ENCODE measurements at regions not wholly inside any gene's neighbourhood (a gene's known extent, or its start where the extent isn't known, plus 50 kb on each side); places are given as distances from the start of the nearest gene placed in this dataset.
"Not testable (repeated sequence)": the region's sequence is repeated elsewhere in the genome, so short reads cannot be mapped to it uniquely, and the experiment has no call there.

- Histone ChIP-seq H3K9ac (ENCODE audit: low read length) (no peak overlapping the region), H3K9me3 (ENCODE audit: low read length) (no peaks in the 10 kb centered on the region), H3K4me1 (ENCODE audit: insufficient read depth, low read length) (no peaks in the 10 kb centered on the region), H3K27ac (ENCODE audit: low read depth, low read length) (no peak overlapping the region), H3K27me3 (ENCODE audit: control insufficient read depth in 1 of 2, insufficient read depth in 2 of 2, low read length in 2 of 2) (peaks cover 0 to 4% of the 10 kb centered on the region in 2 donors), H3K4me3 (ENCODE audit: low read depth in 1 of 2, low read length in 2 of 2) (no peak overlapping the region), H3K36me3 (ENCODE audit: insufficient read depth, low read length) (no peaks in the 10 kb centered on the region)
These were observed 94.3 kb downstream of the ISX start for GRCh38 chr22:35160268-35160667.

DNA sequence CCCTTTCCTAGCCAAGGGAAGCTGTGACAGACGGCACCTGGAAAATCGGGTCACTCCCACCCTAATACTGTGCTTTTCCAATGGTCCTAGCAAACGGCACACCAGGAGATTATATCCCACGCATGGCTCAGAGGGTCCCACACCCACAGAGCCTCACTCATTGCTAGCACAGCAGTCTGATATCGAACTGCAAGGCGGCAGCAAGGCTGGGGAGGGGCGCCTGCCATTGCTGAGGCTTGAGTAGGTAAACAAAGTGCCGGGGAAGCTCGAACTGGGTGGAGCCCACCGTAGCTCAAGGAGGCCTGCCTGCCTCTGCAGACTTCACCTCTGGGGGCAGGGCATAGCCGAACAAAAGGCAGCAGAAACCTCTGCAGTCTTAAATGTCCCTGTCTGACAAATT lies 91.4 kb upstream of the HMGXB4 start:
- not testable (repeated sequence) for H3K36me3 ChIP-seq (ENCODE audit: insufficient read depth, low read length); H3K4me1 ChIP-seq (ENCODE audit: insufficient read depth, low read length)

GRCh38 chr22:35170716-35171697 lies 86.3 kb upstream of the HMGXB4 start:
- no peaks in the 10 kb centered on the region for H3K36me3 ChIP-seq (ENCODE audit: insufficient read depth, low read length)
- H3K4me1 ChIP-seq (ENCODE audit: insufficient read depth, low read length): no peaks in the 10 kb centered on the region
- H3K9me3 ChIP-seq (ENCODE audit: low read length): no peaks in the 10 kb centered on the region
- no peak overlapping the region for H3K4me3 ChIP-seq (ENCODE audit: low read depth in 1 of 2, low read length in 2 of 2)
- no peak overlapping the region for H3K9ac ChIP-seq (ENCODE audit: low read length)
- no peak overlapping the region for H3K27ac ChIP-seq (ENCODE audit: low read depth, low read length)
- H3K27me3 ChIP-seq (ENCODE audit: control insufficient read depth in 1 of 2, insufficient read depth in 2 of 2, low read length in 2 of 2): peaks cover 0 to 6% of the 10 kb centered on the region in 2 donors

More for the DNA sequence above, 91.4 kb upstream of the HMGXB4 start:
- not testable (repeated sequence) for H3K27ac ChIP-seq (ENCODE audit: low read depth, low read length); H3K27me3 ChIP-seq (ENCODE audit: control insufficient read depth in 1 of 2, insufficient read depth in 2 of 2, low read length in 2 of 2); H3K9me3 ChIP-seq (ENCODE audit: low read length); H3K9ac ChIP-seq (ENCODE audit: low read length); H3K4me3 ChIP-seq (ENCODE audit: low read depth in 1 of 2, low read length in 2 of 2)

- Histone ChIP-seq H3K27ac (ENCODE audit: low read depth, low read length) (no peak overlapping the region), H3K9me3 (ENCODE audit: low read length) (no peaks in the 10 kb centered on the region), H3K4me1 (ENCODE audit: insufficient read depth, low read length) (no peaks in the 10 kb centered on the region), H3K9ac (ENCODE audit: low read length) (no peak overlapping the region), H3K27me3 (ENCODE audit: control insufficient read depth in 1 of 2, insufficient read depth in 2 of 2, low read length in 2 of 2) (peaks cover 0 to 6% of the 10 kb centered on the region in 2 donors), H3K36me3 (ENCODE audit: insufficient read depth, low read length) (no peaks in the 10 kb centered on the region), H3K4me3 (ENCODE audit: low read depth in 1 of 2, low read length in 2 of 2) (no peak overlapping the region)
These were observed 84.9 kb upstream of the HMGXB4 start for GRCh38 chr22:35172442-35172841.

- Histone ChIP-seq H3K9me3 (ENCODE audit: low read length) (no peaks in the 10 kb centered on the region), H3K9ac (ENCODE audit: low read length) (no peak overlapping the region), H3K27me3 (ENCODE audit: control insufficient read depth in 1 of 2, insufficient read depth in 2 of 2, low read length in 2 of 2) (peaks cover 0 to 6% of the 10 kb centered on the region in 2 donors), H3K27ac (ENCODE audit: low read depth, low read length) (no peak overlapping the region), H3K36me3 (ENCODE audit: insufficient read depth, low read length) (no peaks in the 10 kb centered on the region), H3K4me3 (ENCODE audit: low read depth in 1 of 2, low read length in 2 of 2) (no peak overlapping the region), H3K4me1 (ENCODE audit: insufficient read depth, low read length) (no peaks in the 10 kb centered on the region)
These were observed 83.6 kb upstream of the HMGXB4 start for GRCh38 chr22:35173655-35174054.

DNA sequence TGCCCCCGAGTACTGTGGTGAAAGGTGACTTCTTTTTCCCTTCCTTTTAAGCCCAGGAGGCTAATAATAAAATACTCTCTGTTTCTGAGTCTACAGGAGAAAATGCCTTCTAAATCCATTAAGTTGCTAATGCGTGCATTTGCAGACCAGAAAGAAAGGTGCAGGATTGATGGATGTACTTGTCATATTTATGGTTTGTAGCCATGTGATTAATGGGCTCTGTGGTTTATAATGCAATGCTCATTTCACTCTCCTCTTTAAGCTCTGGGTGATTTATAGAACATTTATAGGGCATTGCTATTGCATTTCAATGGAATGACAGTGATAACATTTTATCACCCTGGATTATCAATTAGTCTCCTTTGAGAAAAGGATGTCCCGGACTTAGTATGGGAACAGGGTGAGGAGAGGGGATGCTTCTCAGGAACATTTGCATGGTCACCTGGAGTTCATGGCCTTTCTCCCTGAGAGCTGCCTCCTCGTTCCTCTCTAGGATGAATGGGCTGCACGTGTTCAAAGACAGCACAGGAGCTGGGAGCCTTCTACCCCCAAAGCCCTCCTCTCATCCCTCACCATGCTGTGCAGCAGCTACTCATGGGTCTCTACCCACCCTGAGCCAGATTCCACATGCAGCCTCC lies 82.8 kb upstream of the HMGXB4 start:
- no peaks in the 10 kb centered on the region for H3K36me3 ChIP-seq (ENCODE audit: insufficient read depth, low read length)
- H3K4me1 ChIP-seq (ENCODE audit: insufficient read depth, low read length): no peaks in the 10 kb centered on the region
- no peak overlapping the region for H3K9ac ChIP-seq (ENCODE audit: low read length)
- no peak overlapping the region for H3K4me3 ChIP-seq (ENCODE audit: low read depth in 1 of 2, low read length in 2 of 2)
- peaks cover 0 to 6% of the 10 kb centered on the region in 2 donors for H3K27me3 ChIP-seq (ENCODE audit: control insufficient read depth in 1 of 2, insufficient read depth in 2 of 2, low read length in 2 of 2)
- H3K27ac ChIP-seq (ENCODE audit: low read depth, low read length): no peak overlapping the region
- H3K9me3 ChIP-seq (ENCODE audit: low read length): no peaks in the 10 kb centered on the region

DNA sequence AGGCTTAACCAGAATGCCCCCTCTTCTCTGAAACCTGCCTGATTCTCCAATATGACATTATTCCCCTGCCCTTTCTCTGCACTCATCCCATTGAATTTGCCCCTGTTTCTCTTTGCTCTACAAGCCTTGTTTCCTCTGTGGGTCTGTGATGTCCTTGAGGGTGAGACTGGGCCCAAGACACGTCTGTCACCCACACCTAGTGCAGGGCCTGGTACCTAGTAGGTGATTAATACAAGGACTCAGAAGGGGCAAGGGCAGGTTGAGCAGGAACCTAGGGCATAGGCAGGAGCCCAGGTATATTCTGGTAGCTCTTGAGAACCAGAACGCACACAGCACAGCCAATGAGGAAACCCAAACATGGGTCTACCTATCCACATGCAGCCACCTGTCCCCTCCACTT lies 81.9 kb upstream of the HMGXB4 start:
- Histone ChIP-seq H3K27ac (ENCODE audit: low read depth, low read length) (no peak overlapping the region), H3K4me1 (ENCODE audit: insufficient read depth, low read length) (no peaks in the 10 kb centered on the region), H3K36me3 (ENCODE audit: insufficient read depth, low read length) (no peaks in the 10 kb centered on the region), H3K27me3 (ENCODE audit: control insufficient read depth in 1 of 2, insufficient read depth in 2 of 2, low read length in 2 of 2) (peaks cover 0 to 6% of the 10 kb centered on the region in 2 donors), H3K9me3 (ENCODE audit: low read length) (no peaks in the 10 kb centered on the region), H3K4me3 (ENCODE audit: low read depth in 1 of 2, low read length in 2 of 2) (no peak overlapping the region), H3K9ac (ENCODE audit: low read length) (no peak overlapping the region)

- H3K9me3 ChIP-seq (ENCODE audit: low read length): no peaks in the 10 kb centered on the region
- no peaks in the 10 kb centered on the region for H3K36me3 ChIP-seq (ENCODE audit: insufficient read depth, low read length)
These were observed 79.5 kb upstream of the HMGXB4 start for GRCh38 chr22:35177811-35178210.

GRCh38 chr22:35178446-35178845 lies 78.8 kb upstream of the HMGXB4 start:
- no peaks in the 10 kb centered on the region for H3K27me3 ChIP-seq (ENCODE audit: control insufficient read depth in 1 of 2, insufficient read depth in 2 of 2, low read length in 2 of 2)
- H3K27ac ChIP-seq (ENCODE audit: low read depth, low read length): no peak overlapping the region
- no peaks in the 10 kb centered on the region for H3K36me3 ChIP-seq (ENCODE audit: insufficient read depth, low read length)
- no peaks in the 10 kb centered on the region for H3K9me3 ChIP-seq (ENCODE audit: low read length)
- no peak overlapping the region for H3K4me3 ChIP-seq (ENCODE audit: low read depth in 1 of 2, low read length in 2 of 2)
- H3K4me1 ChIP-seq (ENCODE audit: insufficient read depth, low read length): no peaks in the 10 kb centered on the region
- no peak overlapping the region for H3K9ac ChIP-seq (ENCODE audit: low read length)

More at GRCh38 chr22:35177811-35178210, 79.5 kb upstream of the HMGXB4 start:
- Histone ChIP-seq H3K27ac (ENCODE audit: low read depth, low read length) (no peak overlapping the region), H3K4me3 (ENCODE audit: low read depth in 1 of 2, low read length in 2 of 2) (no peak overlapping the region), H3K9ac (ENCODE audit: low read length) (no peak overlapping the region), H3K27me3 (ENCODE audit: control insufficient read depth in 1 of 2, insufficient read depth in 2 of 2, low read length in 2 of 2) (no peaks in the 10 kb centered on the region), H3K4me1 (ENCODE audit: insufficient read depth, low read length) (no peaks in the 10 kb centered on the region)

GRCh38 chr22:35183917-35184316 lies 73.4 kb upstream of the HMGXB4 start:
- no peaks in the 10 kb centered on the region for H3K27me3 ChIP-seq (ENCODE audit: control insufficient read depth in 1 of 2, insufficient read depth in 2 of 2, low read length in 2 of 2)
- no peak overlapping the region for H3K9ac ChIP-seq (ENCODE audit: low read length)
- no peaks in the 10 kb centered on the region for H3K9me3 ChIP-seq (ENCODE audit: low read length)
- no peak overlapping the region for H3K27ac ChIP-seq (ENCODE audit: low read depth, low read length)
- no peaks in the 10 kb centered on the region for H3K36me3 ChIP-seq (ENCODE audit: insufficient read depth, low read length)
- no peak overlapping the region for H3K4me3 ChIP-seq (ENCODE audit: low read depth in 1 of 2, low read length in 2 of 2)
- H3K4me1 ChIP-seq (ENCODE audit: insufficient read depth, low read length): no peaks in the 10 kb centered on the region

DNA sequence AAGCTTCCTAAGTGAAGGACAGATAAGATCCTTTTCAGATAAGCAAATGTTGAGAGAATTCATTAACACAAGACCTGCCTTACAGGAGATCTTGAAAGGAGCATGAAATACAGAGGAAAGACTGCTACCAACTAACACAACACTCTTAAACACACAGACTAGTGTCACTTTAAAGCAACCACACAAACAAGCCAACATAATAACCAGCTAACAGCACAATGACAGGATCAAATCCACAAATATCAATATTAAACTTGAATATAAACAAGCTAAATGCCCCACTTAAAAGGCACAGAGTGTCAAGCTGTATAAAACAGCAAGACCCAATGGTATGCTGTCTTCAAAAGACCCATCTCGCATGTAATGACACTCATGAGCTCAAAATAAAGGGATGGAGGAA lies 70.8 kb upstream of the HMGXB4 start:
- Histone ChIP-seq H3K9ac (ENCODE audit: low read length) (no peak overlapping the region), H3K4me1 (ENCODE audit: insufficient read depth, low read length) (no peaks in the 10 kb centered on the region), H3K36me3 (ENCODE audit: insufficient read depth, low read length) (no peaks in the 10 kb centered on the region), H3K27me3 (ENCODE audit: control insufficient read depth in 1 of 2, insufficient read depth in 2 of 2, low read length in 2 of 2) (no peaks in the 10 kb centered on the region), H3K9me3 (ENCODE audit: low read length) (peaks cover 5% of the 10 kb centered on the region), H3K27ac (ENCODE audit: low read depth, low read length) (no peak overlapping the region), H3K4me3 (ENCODE audit: low read depth in 1 of 2, low read length in 2 of 2) (no peak overlapping the region)

All from muscle layer of colon (tissue), 2 donors.